GM21367 (cell line): ENCODE measurements at regions not wholly inside any gene's neighbourhood (a gene's known extent, or its start where the extent isn't known, plus 50 kb on each side); places are given as distances from the start of the nearest gene placed in this dataset.
"Not testable (repeated sequence)": the region's sequence is repeated elsewhere in the genome, so short reads cannot be mapped to it uniquely, and the experiment has no call there.

Experiments used
- ATAC-seq: cut with Tn5 transposase; IDR thresholded peaks from one replicate; pipeline ENCODE4 v1.9.1; 2021; ENCODE audit not compliant: unreplicated experiment

- ATAC-seq = no peak
These were observed 153.7 kb upstream of the GK2 start for GRCh38 chr4:79561751-79562150.

GRCh38 chr4:79559398-79559797 is 151.4 kb upstream of the GK2 start:
- ATAC-seq = not testable (repeated sequence)

DNA sequence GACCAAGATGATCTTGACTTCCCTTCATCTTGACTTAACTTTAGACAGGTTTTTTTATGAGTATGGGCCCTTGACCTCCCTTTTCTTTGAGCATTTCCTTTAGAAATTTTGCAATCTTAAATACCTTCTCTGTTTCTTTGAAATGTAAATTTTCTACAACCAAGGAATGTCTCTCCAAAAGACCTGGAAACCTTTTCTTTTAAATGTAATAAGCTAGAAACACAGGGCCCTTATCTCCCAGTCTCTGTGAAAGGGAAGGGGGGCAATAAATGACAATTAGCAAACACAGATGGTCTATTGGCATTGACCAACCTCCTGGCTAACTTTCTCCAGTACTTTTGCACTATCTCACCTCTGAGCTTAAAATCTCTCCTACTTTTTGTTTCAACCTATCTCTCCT is 144.3 kb upstream of the GK2 start:
- no peak for ATAC-seq

DNA sequence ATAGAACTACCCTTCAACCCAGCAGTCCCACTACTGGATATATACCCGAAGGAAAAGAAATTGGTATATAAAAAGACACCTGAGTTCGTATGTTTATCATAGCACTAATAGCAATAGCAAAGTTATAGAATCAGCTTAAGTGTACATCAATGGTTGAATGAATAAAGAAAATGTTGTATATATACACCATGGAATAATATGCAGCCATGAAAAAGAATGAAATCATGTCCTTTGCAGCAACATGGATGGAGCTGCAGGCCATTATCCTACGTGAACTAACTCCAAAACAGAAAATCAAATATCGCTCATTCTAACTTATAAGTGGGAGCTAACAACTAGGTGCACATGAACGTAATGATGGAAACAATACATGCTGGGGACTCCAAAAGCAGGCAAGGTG is 143.5 kb upstream of the GK2 start:
- ATAC-seq = no peak

DNA sequence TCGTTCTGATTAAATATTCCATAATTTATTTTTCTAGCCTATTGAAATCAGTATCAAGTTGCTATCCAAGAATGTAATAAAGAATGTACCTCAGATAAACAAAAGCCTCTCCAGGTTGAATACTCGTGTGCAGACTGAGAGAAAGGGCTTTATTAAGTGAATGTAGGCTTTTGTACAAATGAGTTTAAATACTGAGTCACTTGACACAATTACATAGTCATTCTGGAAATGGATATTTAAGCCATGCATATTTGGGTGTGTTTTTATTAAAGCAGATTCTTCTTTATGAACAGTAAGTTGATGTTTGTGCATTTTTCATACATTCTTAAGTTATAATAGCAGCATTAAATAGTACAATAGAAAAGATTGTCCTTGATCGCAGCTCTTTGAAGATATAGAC is 139.8 kb upstream of the GK2 start:
- no peak for ATAC-seq

- not testable (repeated sequence) for ATAC-seq
These were observed 137.3 kb upstream of the GK2 start for GRCh38 chr4:79545292-79545691.

- ATAC-seq = no peak
These were observed 132.1 kb upstream of the GK2 start for GRCh38 chr4:79540143-79540542.

GRCh38 chr4:79535516-79535915 is 127.5 kb upstream of the GK2 start:
- no peak for ATAC-seq

DNA sequence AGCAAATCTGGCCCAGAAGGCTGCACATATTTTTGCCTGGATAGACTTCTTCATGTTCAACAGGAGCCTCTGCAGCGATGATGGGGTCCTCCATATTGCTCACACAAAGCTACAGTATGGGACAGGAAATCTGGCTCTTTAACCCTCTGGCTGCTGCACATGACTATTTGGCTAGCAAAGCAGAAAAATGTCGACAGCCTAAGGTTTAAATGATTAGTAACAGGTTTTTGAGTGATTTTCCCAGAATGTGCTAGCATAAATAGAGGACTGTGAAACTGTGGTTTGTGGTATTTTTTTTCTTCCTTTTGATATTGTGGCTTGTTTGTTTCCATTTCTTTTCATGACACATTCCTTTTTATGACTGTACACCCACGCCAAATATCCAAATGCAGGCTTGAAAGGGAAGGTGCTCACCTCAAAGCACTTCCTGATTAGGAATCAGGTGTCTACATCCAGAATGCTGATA is 120.2 kb upstream of the GK2 start:
- no peak for ATAC-seq

- no peak for ATAC-seq
These were observed 118.9 kb upstream of the GK2 start for GRCh38 chr4:79526641-79527565.

GRCh38 chr4:79516114-79516513 is 108.1 kb upstream of the GK2 start:
- ATAC-seq = no peak

- ATAC-seq = no peak
These were observed 106.7 kb upstream of the GK2 start for GRCh38 chr4:79514621-79515329.

DNA sequence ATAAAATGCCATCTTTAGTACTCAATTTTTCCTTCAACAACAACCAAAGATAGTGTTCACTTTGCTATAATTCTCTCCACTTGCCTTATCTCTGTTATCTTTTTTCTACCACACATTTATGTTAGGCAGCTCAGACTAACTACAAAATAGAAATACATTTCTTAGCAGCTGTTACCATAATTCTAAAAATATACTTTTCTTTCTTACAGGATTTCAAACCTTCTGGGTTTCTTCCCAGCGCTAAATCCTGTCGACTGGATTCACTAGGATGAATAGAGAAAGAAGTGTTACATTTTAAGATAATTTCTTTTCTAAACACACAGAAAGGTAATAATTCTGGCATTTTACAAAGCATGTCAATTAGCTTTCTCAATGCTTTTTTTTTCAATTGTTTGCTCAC is 105.5 kb upstream of the GK2 start:
- no peak for ATAC-seq

- no peak for ATAC-seq
These were observed 104.3 kb upstream of the GK2 start for GRCh38 chr4:79512363-79512762.

DNA sequence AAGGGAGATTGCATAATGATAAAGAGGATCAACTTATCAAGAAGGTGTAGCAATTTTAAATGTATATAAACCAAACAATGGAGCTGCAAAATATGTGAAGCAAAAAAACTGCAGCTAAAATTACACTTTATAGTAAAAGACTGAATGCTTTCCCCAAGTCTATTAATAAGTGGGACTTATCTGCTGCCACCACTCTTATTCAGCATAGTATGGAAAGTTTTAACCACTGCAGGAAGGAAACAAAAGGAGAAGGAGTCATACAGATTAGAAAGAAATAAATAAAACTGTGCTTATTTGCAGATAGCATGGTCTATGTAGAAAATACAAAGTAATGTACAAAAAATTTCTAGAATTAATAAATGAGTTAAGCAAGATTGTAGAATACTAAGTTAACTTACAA is 94.1 kb upstream of the GK2 start:
- no peak for ATAC-seq

DNA sequence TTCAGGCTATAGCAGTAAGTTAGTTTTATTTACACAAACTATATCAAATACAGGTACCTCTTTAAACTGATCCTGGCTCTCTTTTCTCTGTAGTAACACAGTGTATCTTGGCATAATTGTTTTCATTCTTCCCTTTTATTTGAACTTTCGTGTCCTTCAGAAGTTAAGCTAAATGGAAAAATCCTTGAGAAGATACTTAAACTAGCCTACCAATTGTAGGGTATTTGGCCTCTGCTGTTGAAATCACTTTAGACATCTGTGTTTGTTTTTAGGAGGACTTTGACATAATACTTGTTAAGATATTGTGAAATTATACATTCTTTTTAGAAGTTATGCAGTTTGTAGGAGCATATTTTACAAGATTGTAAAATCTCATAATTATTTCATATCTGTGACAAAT is 90.3 kb upstream of the GK2 start:
- no peak for ATAC-seq

DNA sequence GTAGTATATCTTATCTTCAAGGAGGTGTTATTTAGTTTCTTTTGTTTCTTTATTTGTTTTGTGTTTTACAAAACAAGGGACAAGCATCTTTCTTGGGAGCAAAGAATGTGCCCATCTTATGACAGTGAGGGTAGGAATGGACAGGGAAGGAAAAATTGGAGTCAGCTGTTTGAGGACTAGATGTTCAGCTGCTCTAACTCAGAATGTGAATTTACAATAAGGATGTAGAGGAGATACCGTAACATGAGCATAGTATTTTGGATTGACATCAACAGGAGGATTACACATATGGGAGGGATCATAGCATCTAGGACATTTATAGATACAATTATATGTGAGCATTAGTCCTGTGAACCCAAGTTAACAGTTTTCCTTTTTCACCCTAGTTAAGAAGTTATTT is 89.0 kb upstream of the GK2 start:
- ATAC-seq = no peak

GRCh38 chr4:79495447-79495846 is 87.4 kb upstream of the GK2 start:
- ATAC-seq = no peak

DNA sequence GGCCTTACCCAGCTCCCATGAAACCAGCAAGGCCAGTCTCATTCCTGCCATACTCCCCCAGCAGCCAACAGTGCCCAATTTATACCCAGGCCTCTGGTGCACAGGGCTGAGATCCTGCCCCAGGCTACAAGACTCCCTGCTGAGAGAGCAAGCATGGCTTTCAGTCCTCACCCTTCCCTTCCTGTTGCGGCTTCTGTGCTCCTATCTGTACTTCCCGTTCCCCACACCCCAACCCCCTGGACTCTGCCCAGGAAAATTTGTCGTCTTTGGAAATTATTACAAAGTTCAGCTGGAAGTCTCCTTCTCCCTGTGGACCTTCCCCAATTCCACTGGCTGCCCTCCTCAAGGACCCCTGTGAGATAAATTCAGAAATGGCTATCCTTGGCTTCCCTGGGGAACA is 84.1 kb upstream of the GK2 start:
- no peak for ATAC-seq

DNA sequence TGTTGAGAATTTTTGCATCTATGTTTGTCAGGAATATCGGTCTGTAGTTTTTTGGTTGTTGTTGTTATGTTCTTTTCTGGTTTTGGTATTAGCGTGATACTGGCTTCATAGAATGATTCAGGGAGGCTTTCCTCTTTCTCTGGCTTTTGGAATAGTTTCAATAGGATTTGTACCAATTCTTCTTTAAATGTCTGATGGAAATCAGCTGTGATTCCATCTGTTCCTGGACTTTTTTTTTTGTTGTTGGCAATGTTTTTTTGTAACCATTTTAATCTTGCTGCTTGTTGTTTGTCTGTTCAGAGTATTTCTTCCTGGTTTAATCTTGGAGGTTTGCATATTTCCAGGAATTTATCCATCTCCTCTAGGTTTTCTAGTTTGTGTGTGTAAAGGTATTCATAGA is 81.5 kb upstream of the GK2 start:
- ATAC-seq = no peak

- ATAC-seq = no peak
These were observed 68.2 kb upstream of the GK2 start for GRCh38 chr4:79476196-79476595.

GRCh38 chr4:79473439-79473724 is 65.4 kb upstream of the GK2 start:
- no peak for ATAC-seq
